ENCODE measurements at regions not wholly inside any gene's neighbourhood (a gene's known extent, or its start where the extent isn't known, plus 50 kb on each side); places are given as distances from the start of the nearest gene placed in this dataset.

DNA sequence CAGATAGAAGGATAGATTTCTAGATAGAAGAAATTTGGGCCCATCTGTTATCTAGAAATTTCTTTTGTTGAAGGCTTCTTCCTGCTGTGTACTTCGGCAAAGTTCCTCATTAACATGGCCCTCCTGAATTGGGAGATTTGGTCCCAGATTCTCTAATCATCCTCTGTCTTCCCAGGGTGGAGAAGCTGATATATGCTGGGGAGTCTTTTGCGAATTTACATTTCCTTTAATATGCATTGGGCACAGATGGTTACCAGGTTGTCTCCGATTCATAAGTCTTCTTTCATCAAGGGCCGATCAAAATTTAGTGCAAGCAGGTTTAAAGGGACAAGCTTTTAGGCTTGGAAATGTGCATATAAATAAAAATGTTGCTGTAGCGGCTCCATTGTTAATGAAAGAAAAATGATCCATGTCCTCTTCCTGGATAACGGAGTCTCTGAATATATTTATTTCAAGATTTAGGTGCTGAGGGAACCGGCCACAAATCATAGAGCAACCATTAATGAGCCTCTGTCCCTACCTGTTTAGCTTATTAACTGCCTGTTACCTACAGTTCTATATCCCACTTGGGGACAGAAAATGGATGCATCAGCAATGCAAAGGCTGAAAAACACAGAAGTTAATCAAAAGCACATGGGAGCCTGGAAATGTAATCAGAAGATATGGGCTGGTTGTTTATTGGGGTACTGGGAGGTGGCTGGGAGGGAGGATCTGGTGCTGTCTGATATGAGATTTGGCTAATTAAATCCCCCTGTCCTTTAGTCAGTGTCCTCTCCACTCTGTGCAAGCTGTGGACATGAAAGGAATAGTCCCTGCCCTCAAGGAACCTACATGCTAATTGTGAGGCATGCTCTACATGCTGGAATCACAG is 234.7 kb downstream of the MAN2A1 start:
- Histone ChIP-seq H4K20me1 (ENCODE audit: insufficient read depth, low read length) (no peaks in the 10 kb centered on the region), H2AFZ (ENCODE audit: low read depth, low read length) (no peak overlapping the region), H3K27me3 (ENCODE audit: insufficient read depth, low read length, poor library complexity) (no peaks in the 10 kb centered on the region), H3K9ac (ENCODE audit: low read depth, low read length) (no peak overlapping the region), H3K4me3 (ENCODE audit: low read depth in 1 of 2, low read length in 2 of 2) (no peak overlapping the region), H3K4me1 (ENCODE audit: insufficient read depth, low read length) (peaks cover 43% of the 10 kb centered on the region), H3K27ac (ENCODE audit: low read length) (peak overlapping the region; percentile 98), H3K36me3 (ENCODE audit: insufficient read depth, low read length) (no peaks in the 10 kb centered on the region), H3K79me2 (ENCODE audit: insufficient read depth, low read length) (no peaks in the 10 kb centered on the region), H3K4me2 (ENCODE audit: insufficient read depth, low read length) (no peak overlapping the region), H3K9me3 (ENCODE audit: insufficient read depth, low read length, severe bottlenecking) (no peaks in the 10 kb centered on the region)
- TF ChIP-seq EZH2 (IDR thresholded peaks at IDR 0.05; ENCODE audit: borderline replicate concordance, low read depth, low read length, severe bottlenecking), result no peak
- TF ChIP-seq, protein P1, sequence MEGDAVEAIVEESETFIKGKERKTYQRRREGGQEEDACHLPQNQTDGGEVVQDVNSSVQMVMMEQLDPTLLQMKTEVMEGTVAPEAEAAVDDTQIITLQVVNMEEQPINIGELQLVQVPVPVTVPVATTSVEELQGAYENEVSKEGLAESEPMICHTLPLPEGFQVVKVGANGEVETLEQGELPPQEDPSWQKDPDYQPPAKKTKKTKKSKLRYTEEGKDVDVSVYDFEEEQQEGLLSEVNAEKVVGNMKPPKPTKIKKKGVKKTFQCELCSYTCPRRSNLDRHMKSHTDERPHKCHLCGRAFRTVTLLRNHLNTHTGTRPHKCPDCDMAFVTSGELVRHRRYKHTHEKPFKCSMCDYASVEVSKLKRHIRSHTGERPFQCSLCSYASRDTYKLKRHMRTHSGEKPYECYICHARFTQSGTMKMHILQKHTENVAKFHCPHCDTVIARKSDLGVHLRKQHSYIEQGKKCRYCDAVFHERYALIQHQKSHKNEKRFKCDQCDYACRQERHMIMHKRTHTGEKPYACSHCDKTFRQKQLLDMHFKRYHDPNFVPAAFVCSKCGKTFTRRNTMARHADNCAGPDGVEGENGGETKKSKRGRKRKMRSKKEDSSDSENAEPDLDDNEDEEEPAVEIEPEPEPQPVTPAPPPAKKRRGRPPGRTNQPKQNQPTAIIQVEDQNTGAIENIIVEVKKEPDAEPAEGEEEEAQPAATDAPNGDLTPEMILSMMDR (IDR thresholded peaks at IDR 0.05; ENCODE audit: borderline replicate concordance, extremely low read depth, low read length, poor library complexity, severe bottlenecking), result no peak
- ATAC-seq (ENCODE audit: insufficient read depth, low read depth) (no peak), DNase-seq (no peak)

DNA sequence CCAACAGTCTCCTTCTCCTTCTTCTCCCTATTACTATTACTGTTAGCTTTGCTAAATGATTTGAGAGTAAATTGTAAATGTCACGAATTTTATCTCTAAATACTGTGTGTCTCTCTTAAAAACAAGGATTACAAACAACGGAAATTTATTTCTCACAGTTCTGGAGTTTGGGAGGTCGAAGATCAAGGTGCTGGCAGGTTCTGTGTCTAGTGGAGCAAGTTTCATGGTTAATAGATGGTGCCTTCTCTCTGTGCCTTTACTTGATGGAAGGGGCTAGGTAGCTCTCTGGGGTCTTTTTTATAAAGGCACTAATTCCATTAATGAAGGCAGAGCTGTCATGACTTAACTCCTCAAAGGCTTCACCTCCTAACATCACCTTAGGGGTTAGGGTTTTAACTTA is 237.9 kb downstream of the MAN2A1 start:
- no peak overlapping the region for H3K9ac ChIP-seq (ENCODE audit: low read depth, low read length)
- no peaks in the 10 kb centered on the region for H3K27me3 ChIP-seq (ENCODE audit: insufficient read depth, low read length, poor library complexity)
- no peak for DNase-seq
- no peak for TF ChIP-seq EZH2 (IDR thresholded peaks at IDR 0.05; ENCODE audit: borderline replicate concordance, low read depth, low read length, severe bottlenecking)
- TF ChIP-seq, protein P1 (IDR thresholded peaks at IDR 0.05; ENCODE audit: borderline replicate concordance, extremely low read depth, low read length, poor library complexity, severe bottlenecking), result no peak
- peaks cover 28% of the 10 kb centered on the region for H3K4me1 ChIP-seq (ENCODE audit: insufficient read depth, low read length)
- H3K9me3 ChIP-seq (ENCODE audit: insufficient read depth, low read length, severe bottlenecking), result no peaks in the 10 kb centered on the region
- no peak overlapping the region for H2AFZ ChIP-seq (ENCODE audit: low read depth, low read length)
- H3K36me3 ChIP-seq (ENCODE audit: insufficient read depth, low read length), result no peaks in the 10 kb centered on the region
- no peak overlapping the region for H3K4me2 ChIP-seq (ENCODE audit: insufficient read depth, low read length)
- no peak for ATAC-seq (ENCODE audit: insufficient read depth, low read depth)
- H3K4me3 ChIP-seq (ENCODE audit: low read depth in 1 of 2, low read length in 2 of 2), result no peak overlapping the region
- no peaks in the 10 kb centered on the region for H3K79me2 ChIP-seq (ENCODE audit: insufficient read depth, low read length)
- no peaks in the 10 kb centered on the region for H4K20me1 ChIP-seq (ENCODE audit: insufficient read depth, low read length)
- no peak overlapping the region for H3K27ac ChIP-seq (ENCODE audit: low read length)

DNA sequence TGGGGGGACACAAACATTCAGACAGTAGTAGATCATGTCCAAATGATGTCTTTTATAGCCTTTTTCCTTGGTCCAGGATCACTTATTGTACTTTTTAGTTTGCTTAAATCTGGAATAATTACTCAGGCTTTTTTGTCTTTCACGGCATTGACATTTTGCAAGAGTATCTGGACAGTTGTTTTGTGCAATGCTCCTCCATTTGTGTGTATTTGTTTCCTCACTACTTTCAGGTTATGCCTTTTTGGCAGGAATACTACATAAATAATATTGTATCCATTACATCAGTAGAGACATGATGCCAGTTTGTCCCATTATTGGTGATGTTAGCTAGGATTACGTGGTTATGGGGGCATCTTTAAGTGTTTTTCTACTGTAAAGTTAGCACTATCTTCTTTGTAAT is 238.3 kb downstream of the MAN2A1 start:
- Histone ChIP-seq H3K36me3 (ENCODE audit: insufficient read depth, low read length) (no peaks in the 10 kb centered on the region), H3K9ac (ENCODE audit: low read depth, low read length) (no peak overlapping the region), H2AFZ (ENCODE audit: low read depth, low read length) (no peak overlapping the region), H3K4me2 (ENCODE audit: insufficient read depth, low read length) (no peak overlapping the region), H3K9me3 (ENCODE audit: insufficient read depth, low read length, severe bottlenecking) (no peaks in the 10 kb centered on the region), H3K79me2 (ENCODE audit: insufficient read depth, low read length) (no peaks in the 10 kb centered on the region), H4K20me1 (ENCODE audit: insufficient read depth, low read length) (no peaks in the 10 kb centered on the region), H3K27ac (ENCODE audit: low read length) (no peak overlapping the region), H3K4me1 (ENCODE audit: insufficient read depth, low read length) (peaks cover 24% of the 10 kb centered on the region), H3K27me3 (ENCODE audit: insufficient read depth, low read length, poor library complexity) (no peaks in the 10 kb centered on the region), H3K4me3 (ENCODE audit: low read depth in 1 of 2, low read length in 2 of 2) (no peak overlapping the region)
- DNase-seq (no peak), ATAC-seq (ENCODE audit: insufficient read depth, low read depth) (no peak)
- no peak for TF ChIP-seq EZH2 (IDR thresholded peaks at IDR 0.05; ENCODE audit: borderline replicate concordance, low read depth, low read length, severe bottlenecking)
- TF ChIP-seq, protein P1 (IDR thresholded peaks at IDR 0.05; ENCODE audit: borderline replicate concordance, extremely low read depth, low read length, poor library complexity, severe bottlenecking), result no peak

Measured in DND-41 (cell line).